ENCODE measurements at regions not wholly inside any gene's neighbourhood (a gene's known extent, or its start where the extent isn't known, plus 50 kb on each side); places are given as distances from the start of the nearest gene placed in this dataset.
A peak's percentile ranks its signal among the peaks of the same experiment; 100 is the strongest.

DNA sequence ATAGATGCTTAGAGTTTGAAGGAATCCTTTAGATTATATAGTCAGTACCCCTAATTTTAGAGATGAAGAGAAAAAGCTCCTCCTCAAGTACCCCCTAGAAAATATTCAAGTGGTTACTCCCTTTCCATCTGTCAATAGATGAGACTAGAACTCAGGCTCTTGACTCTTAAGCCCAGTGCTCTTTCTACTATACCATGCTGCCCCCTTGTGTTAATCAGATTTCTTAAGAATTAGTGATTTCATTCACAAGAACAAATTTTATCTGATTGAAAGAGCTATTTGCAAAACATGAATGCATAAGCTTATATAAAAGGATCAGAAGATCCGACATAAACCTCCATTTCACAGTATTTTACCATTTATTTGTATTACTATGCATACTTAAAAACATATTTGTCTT lies 179.3 kb downstream of the TFEC start (continued):
- TF ChIP-seq REST (IDR thresholded peaks at IDR 0.05; ENCODE audit: borderline replicate concordance) (peak; percentile 12; the same call in 1 of the 2 replicates), REST (CRISPR knock-in tag; IDR thresholded peaks at IDR 0.05; ENCODE audit: low read depth) (no peak), DEAF1 (CRISPR knock-in tag; IDR thresholded peaks at IDR 0.05) (0 out of 2 replicates have a peak, but pooled peaks have one; percentile 38), RAD21 (CRISPR knock-in tag; conservative IDR thresholded peaks at IDR 0.05 in 1 of 2, IDR thresholded peaks at IDR 0.05 in 1 of 2) (peak; percentile 37 to 57; a peak in 3 of 4 replicates), CAMTA2 (CRISPR knock-in tag; conservative IDR thresholded peaks at IDR 0.05) (no peak)
